Peyer's patch (tissue), 4 donors: ENCODE measurements at regions not wholly inside any gene's neighbourhood (a gene's known extent, or its start where the extent isn't known, plus 50 kb on each side); places are given as distances from the start of the nearest gene placed in this dataset.
"Not testable (repeated sequence)": the region's sequence is repeated elsewhere in the genome, so short reads cannot be mapped to it uniquely, and the experiment has no call there.

Experiments used
- DNase-seq, 3 donors: peaks; one replicate each; pipeline ENCODE4 v3.0.0-alpha.2; 2017 to 2019
- H3K27ac ChIP-seq, 4 donors: fragments of 200-600 bp; sonication (generic); one replicate each; pipeline ENCODE4 v1.5.1; 2016 to 2019
- H3K27me3 ChIP-seq, 2 donors: fragments of 200-600 bp; sonication (generic); one replicate each; pipeline ENCODE4 v1.5.1; 2019
- H3K36me3 ChIP-seq, 3 donors: fragments of 200-600 bp; sonication (generic); one replicate each; pipeline ENCODE4 v1.5.1; 2016 to 2019
- H3K4me1 ChIP-seq, 4 donors: fragments of 200-600 bp; sonication (generic); one replicate each; pipeline ENCODE4 v1.5.1; 2016 to 2019
- H3K4me3 ChIP-seq, 4 donors: fragments of 200-600 bp; sonication (generic); 1 replicate in 3 of 4; 2 replicates in 1 of 4; pipeline ENCODE4 v1.5.1; 2016 to 2019; ENCODE audit warnings: mild to moderate bottlenecking in 1 of 4
- H3K9me3 ChIP-seq, 4 donors: fragments of 200-600 bp; sonication (generic); one replicate each; pipeline ENCODE4 v1.5.1; 2016 to 2019; ENCODE audit warnings: mild to moderate bottlenecking in 1 of 4
- CTCF ChIP-seq, 6 experiments: fragments of 450-650 bp in 4 of 6; fragments of 200-600 bp in 2 of 6; sonication (generic) in 1 of 6; IDR thresholded peaks; one replicate each; pipeline ENCODE4 v1.5.1; 2017 to 2019; ENCODE audit warnings: antibody characterized with exemption in 6 of 6, mild to moderate bottlenecking in 3 of 6, moderate library complexity in 1 of 6
- POLR2A ChIP-seq, 2 donors: fragments of 450-650 bp; IDR thresholded peaks; one replicate each; pipeline ENCODE4 v1.5.1; 2017; ENCODE audit warnings: antibody characterized with exemption in 2 of 2, mild to moderate bottlenecking in 2 of 2, moderate library complexity in 2 of 2

- TF ChIP-seq CTCF (IDR thresholded peaks at IDR 0.05) (no peak), POLR2A (IDR thresholded peaks at IDR 0.05) (no peak)
- Histone ChIP-seq H3K4me3 (no peak overlapping the region), H3K9me3 (no peaks in the 10 kb centered on the region), H3K27ac (peak overlapping the region in 1 of 4 donors; percentile 46), H3K4me1 (peaks cover 0 to 10% (median 0%) of the 10 kb centered on the region in 4 donors), H3K27me3 (no peaks in the 10 kb centered on the region), H3K36me3 (no peaks in the 10 kb centered on the region)
- DNase-seq = no peak
These were observed 297.5 kb upstream of the TNC start for GRCh38 chr9:115415450-115415849.

GRCh38 chr9:115416299-115416698 lies 298.3 kb upstream of the TNC start:
- Histone ChIP-seq H3K36me3 (no peaks in the 10 kb centered on the region), H3K27ac (peak overlapping the region in 1 of 4 donors; percentile 39), H3K4me1 (peaks cover 0 to 10% (median 0%) of the 10 kb centered on the region in 4 donors), H3K27me3 (no peaks in the 10 kb centered on the region), H3K4me3 (no peak overlapping the region), H3K9me3 (no peaks in the 10 kb centered on the region)
- DNase-seq = no peak
- TF ChIP-seq POLR2A (IDR thresholded peaks at IDR 0.05) = no peak
- TF ChIP-seq CTCF (IDR thresholded peaks at IDR 0.05) = no peak

- not testable (repeated sequence) for H3K36me3 ChIP-seq, DNase-seq, H3K4me3 ChIP-seq, H3K27ac ChIP-seq, H3K27me3 ChIP-seq, H3K9me3 ChIP-seq
- peaks cover 0 to 10% (median 0%) of the 10 kb centered on the region in 4 donors for H3K4me1 ChIP-seq
These were observed 300.2 kb upstream of the TNC start for GRCh38 chr9:115418181-115418580.

- no peaks in the 10 kb centered on the region for H3K27me3 ChIP-seq
- TF ChIP-seq POLR2A (IDR thresholded peaks at IDR 0.05) (no peak), CTCF (IDR thresholded peaks at IDR 0.05) (no peak)
- no peak for DNase-seq
- H3K9me3 ChIP-seq = no peaks in the 10 kb centered on the region
- H3K4me3 ChIP-seq = no peak overlapping the region
- no peaks in the 10 kb centered on the region for H3K4me1 ChIP-seq
- H3K36me3 ChIP-seq = no peaks in the 10 kb centered on the region
- H3K27ac ChIP-seq = no peak overlapping the region
These were observed 305.0 kb upstream of the TNC start for GRCh38 chr9:115422932-115423440.

GRCh38 chr9:115423646-115424045 lies 305.7 kb upstream of the TNC start:
- TF ChIP-seq CTCF (IDR thresholded peaks at IDR 0.05) = no peak
- no peak for TF ChIP-seq POLR2A (IDR thresholded peaks at IDR 0.05)
- H3K36me3 ChIP-seq = no peaks in the 10 kb centered on the region
- H3K9me3 ChIP-seq = no peaks in the 10 kb centered on the region
- H3K27me3 ChIP-seq = no peaks in the 10 kb centered on the region
- no peak for DNase-seq
- H3K4me1 ChIP-seq = no peaks in the 10 kb centered on the region
- H3K4me3 ChIP-seq = no peak overlapping the region
- no peak overlapping the region for H3K27ac ChIP-seq

- TF ChIP-seq POLR2A (IDR thresholded peaks at IDR 0.05) (no peak), CTCF (IDR thresholded peaks at IDR 0.05) (no peak)
These were observed 307.6 kb upstream of the TNC start for GRCh38 chr9:115425601-115426000.

More at GRCh38 chr9:115425601-115426000, 307.6 kb upstream of the TNC start:
- Histone ChIP-seq H3K27me3 (no peaks in the 10 kb centered on the region), H3K27ac (peak overlapping the region in 1 of 4 donors; percentile 56), H3K4me1 (no peaks in the 10 kb centered on the region), H3K36me3 (no peaks in the 10 kb centered on the region), H3K4me3 (no peak overlapping the region), H3K9me3 (no peaks in the 10 kb centered on the region)
- DNase-seq = no peak
